Loucy (cell line): ENCODE measurements at regions not wholly inside any gene's neighbourhood (a gene's known extent, or its start where the extent isn't known, plus 50 kb on each side); places are given as distances from the start of the nearest gene placed in this dataset.

Source experiments
- CTCF ChIP-seq: fragments of 200-600 bp; sonication (generic); conservative IDR thresholded peaks from 2 replicates; pipeline ENCODE4 v1.5.1; 2014; ENCODE audit warnings: mild to moderate bottlenecking, antibody characterized with exemption, low read length
- EZH2phosphoT487 ChIP-seq: fragments of 200-600 bp; IDR thresholded peaks from 2 replicates; pipeline ENCODE4 v1.6.1; 2018; ENCODE audit warnings: antibody characterized with exemption, mild to moderate bottlenecking, moderate library complexity, borderline replicate concordance

GRCh38 chr1:185419718-185420117, 102.7 kb upstream of the IVNS1ABP start:
- no peak for TF ChIP-seq CTCF
- no peak for TF ChIP-seq EZH2phosphoT487
